NCI-H69 (cell line): ENCODE measurements at regions not wholly inside any gene's neighbourhood (a gene's known extent, or its start where the extent isn't known, plus 50 kb on each side); places are given as distances from the start of the nearest gene placed in this dataset.

ENCODE experiments used
- DNase-seq: peaks from one replicate; lab custom pipeline; 2025; lab: John Stamatoyannopoulos, UW

GRCh38 chr2:122236152-122236874 lies 480.9 kb downstream of the TSN start:
- DNase-seq = no peak

- DNase-seq = no peak
Observed at GRCh38 chr2:122236925-122237324, 481.5 kb downstream of the TSN start.

GRCh38 chr2:122237450-122237849 lies 482.0 kb downstream of the TSN start:
- no peak for DNase-seq

- DNase-seq = peak; percentile 1
Observed at GRCh38 chr2:122238006-122238559, 482.6 kb downstream of the TSN start.

- no peak for DNase-seq
Observed at GRCh38 chr2:122239440-122239839, 484.0 kb downstream of the TSN start.

- no peak for DNase-seq
Observed at GRCh38 chr2:122244598-122245229, 489.3 kb downstream of the TSN start.

- no peak for DNase-seq
Observed at GRCh38 chr2:122249673-122250072, 494.2 kb downstream of the TSN start.

- no peak for DNase-seq
Observed at GRCh38 chr2:122251158-122251557, 495.7 kb downstream of the TSN start.

- no peak for DNase-seq
Observed at GRCh38 chr2:122251566-122251965, 496.1 kb downstream of the TSN start.

GRCh38 chr2:122255924-122256323 lies 500.5 kb downstream of the TSN start:
- no peak for DNase-seq

GRCh38 chr2:122261911-122262310 lies 506.5 kb downstream of the TSN start:
- DNase-seq = peak; percentile 38

GRCh38 chr2:122263746-122264145 lies 508.3 kb downstream of the TSN start:
- DNase-seq = no peak

GRCh38 chr2:122266636-122267035 lies 511.2 kb downstream of the TSN start:
- no peak for DNase-seq

- DNase-seq = no peak
Observed at GRCh38 chr2:122267947-122268346, 512.5 kb downstream of the TSN start.

GRCh38 chr2:122273785-122274419 lies 518.5 kb downstream of the TSN start:
- no peak for DNase-seq

- DNase-seq = no peak
Observed at GRCh38 chr2:122277956-122278355, 522.5 kb downstream of the TSN start.

GRCh38 chr2:122300758-122301157 lies 545.3 kb downstream of the TSN start:
- DNase-seq = no peak

- no peak for DNase-seq
Observed at GRCh38 chr2:122307763-122308162, 552.3 kb downstream of the TSN start.

- DNase-seq = no peak
Observed at GRCh38 chr2:122315306-122315705, 559.9 kb downstream of the TSN start.

- no peak for DNase-seq
Observed at GRCh38 chr2:122319539-122320132, 564.2 kb downstream of the TSN start.

- DNase-seq = no peak
Observed at GRCh38 chr2:122322815-122323214, 567.4 kb downstream of the TSN start.

- no peak for DNase-seq
Observed at GRCh38 chr2:122323927-122324326, 568.5 kb downstream of the TSN start.

GRCh38 chr2:122326471-122326870 lies 571.0 kb downstream of the TSN start:
- no peak for DNase-seq
